Astrocyte (in vitro differentiated cells and primary cell): ENCODE measurements at regions not wholly inside any gene's neighbourhood (a gene's known extent, or its start where the extent isn't known, plus 50 kb on each side); places are given as distances from the start of the nearest gene placed in this dataset.

ENCODE experiments used
- DNase-seq: peaks from one replicate; pipeline ENCODE4 v3.0.0-alpha.2; 2010; ENCODE audit warnings: low read depth
- FAIRE-seq: peaks from 2 replicates; lab custom pipeline; 2011; peaks lifted over from hg19 to GRCh38; lab: Jason Lieb, UNC
- H2AFZ ChIP-seq: 2 replicates; pipeline ENCODE4 v1.6.0; 2012; ENCODE audit warnings: low read depth, low read length, inconsistent platforms
- H3K27ac ChIP-seq: 2 replicates; pipeline ENCODE4 v1.5.1; 2011; ENCODE audit warnings: low read depth, low read length, inconsistent platforms
- H3K27me3 ChIP-seq: 2 replicates; pipeline ENCODE4 v1.6.0; 2011; ENCODE audit warnings: low read length, inconsistent platforms; ENCODE audit not compliant: insufficient read depth
- H3K36me3 ChIP-seq: 2 replicates; pipeline ENCODE4 v1.5.1; 2011; ENCODE audit warnings: low read length, inconsistent platforms; ENCODE audit not compliant: insufficient read depth
- H3K4me1 ChIP-seq: 2 replicates; pipeline ENCODE4 v1.5.1; 2011; ENCODE audit warnings: low read length, inconsistent platforms; ENCODE audit not compliant: insufficient read depth
- H3K4me2 ChIP-seq: 2 replicates; pipeline ENCODE4 v1.6.0; 2012; ENCODE audit warnings: low read length, inconsistent platforms
- H3K4me3 ChIP-seq: 2 replicates; pipeline ENCODE4 v1.5.1; 2011; ENCODE audit warnings: low read depth, mild to moderate bottlenecking, low read length, inconsistent platforms; ENCODE audit not compliant: insufficient read depth
- H3K79me2 ChIP-seq: 2 replicates; pipeline ENCODE4 v1.6.0; 2012; ENCODE audit warnings: mild to moderate bottlenecking, low read length, inconsistent platforms; ENCODE audit not compliant: insufficient read depth
- H3K9ac ChIP-seq: 2 replicates; pipeline ENCODE4 v1.6.0; 2012; ENCODE audit warnings: mild to moderate bottlenecking, low read length, inconsistent platforms
- H3K9me3 ChIP-seq: 2 replicates; pipeline ENCODE4 v1.5.1; 2012; ENCODE audit warnings: low read depth, mild to moderate bottlenecking, low read length, inconsistent platforms; ENCODE audit not compliant: insufficient read depth
- H4K20me1 ChIP-seq: 2 replicates; pipeline ENCODE4 v1.6.0; 2012; ENCODE audit warnings: low read length, inconsistent platforms; ENCODE audit not compliant: insufficient read depth
- H3K27ac Mint-ChIP-seq: one replicate; pipeline ENCODE4 v1.8.0; 2021; ENCODE audit warnings: mild to moderate bottlenecking, mixed read lengths; ENCODE audit not compliant: unreplicated experiment
- H3K27me3 Mint-ChIP-seq: one replicate; pipeline ENCODE4 v1.8.0; 2021; ENCODE audit warnings: low read depth, mixed read lengths; ENCODE audit not compliant: unreplicated experiment
- H3K36me3 Mint-ChIP-seq: one replicate; pipeline ENCODE4 v1.8.0; 2021; ENCODE audit warnings: low read depth, mixed read lengths; ENCODE audit not compliant: unreplicated experiment
- H3K4me1 Mint-ChIP-seq: one replicate; pipeline ENCODE4 v1.8.0; 2021; ENCODE audit warnings: low read depth, mixed read lengths; ENCODE audit not compliant: unreplicated experiment
- H3K4me3 Mint-ChIP-seq: one replicate; pipeline ENCODE4 v1.8.0; 2021; ENCODE audit warnings: mild to moderate bottlenecking, moderate library complexity, mixed read lengths; ENCODE audit not compliant: unreplicated experiment
- H3K9me3 Mint-ChIP-seq: one replicate; pipeline ENCODE4 v1.8.0; 2021; ENCODE audit warnings: mild to moderate bottlenecking, mixed read lengths; ENCODE audit not compliant: unreplicated experiment
- CTCF ChIP-seq: IDR thresholded peaks from 2 replicates; pipeline ENCODE4 v1.5.1; 2011; ENCODE audit warnings: low read depth, mild to moderate bottlenecking, inconsistent platforms, low read length, moderate library complexity; ENCODE audit not compliant: insufficient read depth
- EZH2 ChIP-seq: IDR thresholded peaks from 2 replicates; pipeline ENCODE4 v1.6.1; 2012; ENCODE audit warnings: mild to moderate bottlenecking, low read length, inconsistent platforms; ENCODE audit not compliant: insufficient read depth

DNA sequence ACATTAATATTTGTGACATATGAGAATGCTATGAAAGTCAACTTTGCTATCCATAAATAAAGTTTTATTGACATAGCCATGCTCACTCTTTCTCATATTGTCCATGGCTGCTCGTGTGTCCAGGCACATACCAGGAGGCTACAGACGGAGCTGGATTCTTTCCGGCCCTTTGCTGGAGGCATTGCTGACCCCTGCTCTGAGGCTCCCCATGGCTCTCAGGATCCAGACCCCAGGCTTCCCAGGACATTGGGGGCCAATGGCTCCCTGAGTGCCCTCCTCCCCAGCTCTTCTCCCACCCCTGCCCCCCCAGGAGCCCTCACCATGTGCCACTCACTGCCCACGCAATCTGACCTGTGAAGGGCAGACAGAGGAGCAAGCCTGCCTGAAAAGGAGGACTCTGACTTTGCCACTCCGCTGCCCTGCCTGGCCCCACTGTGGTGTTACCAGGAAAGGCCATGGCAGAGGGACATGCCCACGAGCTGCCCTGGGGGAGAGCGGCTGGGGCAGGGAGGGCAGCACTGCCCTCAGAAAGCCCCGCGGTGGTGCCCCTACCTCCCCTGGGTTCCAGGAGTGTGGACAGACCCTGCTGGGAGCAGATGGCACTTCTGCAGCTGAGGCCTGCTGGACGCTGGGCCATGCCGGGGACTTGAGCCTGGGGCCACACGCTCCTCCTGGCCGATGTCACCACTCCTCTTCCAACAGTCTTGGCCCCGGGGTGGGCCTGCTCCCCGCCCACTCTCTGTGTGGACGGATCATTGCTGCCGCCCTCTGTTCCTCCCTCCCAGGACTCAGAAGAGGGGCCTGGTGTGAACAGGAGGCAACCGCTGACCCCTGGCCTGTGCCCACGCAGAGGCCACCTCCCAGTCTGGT is 97.8 kb upstream of the BHLHE23 start:
- DNase-seq (no peak), FAIRE-seq (no peak)
- TF ChIP-seq CTCF = no peak
- TF ChIP-seq EZH2 = no peak
- H3K36me3 Mint-ChIP-seq = no peaks in the 10 kb centered on the region
- Histone ChIP-seq H3K4me3 (no peak overlapping the region), H3K9ac (no peak overlapping the region), H2AFZ (no peak overlapping the region), H3K9me3 (no peaks in the 10 kb centered on the region), H3K27me3 (peaks cover 7% of the 10 kb centered on the region), H3K79me2 (no peaks in the 10 kb centered on the region), H3K36me3 (no peaks in the 10 kb centered on the region), H3K27ac (no peak overlapping the region), H3K4me2 (no peak overlapping the region), H3K4me1 (peaks cover 6% of the 10 kb centered on the region), H4K20me1 (no peaks in the 10 kb centered on the region)
- H3K4me3 Mint-ChIP-seq = no peak overlapping the region
- H3K9me3 Mint-ChIP-seq = peaks cover 7% of the 10 kb centered on the region
- H3K4me1 Mint-ChIP-seq = no peaks in the 10 kb centered on the region
- no peak overlapping the region for H3K27ac Mint-ChIP-seq
- peaks cover 36% of the 10 kb centered on the region for H3K27me3 Mint-ChIP-seq

DNA sequence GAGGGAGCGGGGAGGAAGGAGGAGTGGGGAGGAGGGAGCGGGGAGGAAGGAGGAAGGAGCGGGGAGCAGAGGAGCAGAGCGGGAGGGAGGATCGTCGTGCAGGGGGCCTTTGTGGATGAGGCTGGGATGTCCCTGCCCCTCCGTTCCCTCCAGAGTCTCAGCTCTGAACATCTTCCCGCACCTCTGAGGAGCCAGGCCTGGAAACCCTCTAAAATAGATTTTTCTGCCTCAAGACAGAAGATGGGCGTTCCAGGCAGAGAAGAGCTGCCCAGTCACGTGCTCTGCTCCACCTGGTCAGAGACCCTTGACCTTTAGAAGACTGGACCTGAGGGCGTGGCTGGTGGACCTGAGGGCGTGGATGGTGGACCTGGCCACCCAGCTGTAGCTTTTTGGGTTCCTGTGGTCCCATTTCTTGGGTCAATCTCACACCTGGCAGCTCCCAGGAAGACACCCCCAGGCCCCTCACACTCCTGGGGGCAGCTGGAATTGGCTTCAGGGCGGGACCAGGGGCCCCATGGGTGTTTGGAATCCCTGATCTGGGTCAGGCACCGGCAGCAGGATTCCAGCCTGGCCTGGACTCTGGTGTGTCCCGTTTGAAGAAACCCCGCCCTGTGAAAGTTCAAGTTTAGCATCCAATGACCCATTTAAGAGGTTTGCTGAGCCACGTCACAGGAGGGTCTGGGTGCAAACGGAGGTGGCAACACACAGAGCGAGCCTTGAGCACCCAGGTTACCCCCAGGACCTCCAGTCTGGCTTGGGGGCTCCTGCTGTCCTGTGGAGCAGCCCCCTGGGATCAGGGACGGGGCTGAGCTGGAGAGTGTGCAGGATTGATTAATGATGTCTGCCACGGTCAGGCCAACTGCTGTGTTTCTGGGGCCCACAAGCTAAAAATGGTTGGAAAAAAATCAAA is 96.9 kb upstream of the BHLHE23 start:
- FAIRE-seq (no peak), DNase-seq (no peak)
- no peaks in the 10 kb centered on the region for H3K9me3 ChIP-seq
- Mint-ChIP-seq H3K36me3 (no peaks in the 10 kb centered on the region), H3K27me3 (peaks cover 34% of the 10 kb centered on the region), H3K27ac (no peak overlapping the region), H3K4me1 (no peaks in the 10 kb centered on the region), H3K9me3 (peaks cover 6% of the 10 kb centered on the region), H3K4me3 (no peak overlapping the region)
- H4K20me1 ChIP-seq = no peaks in the 10 kb centered on the region
- no peak overlapping the region for H2AFZ ChIP-seq
- no peak overlapping the region for H3K9ac ChIP-seq
- H3K27me3 ChIP-seq = peaks cover 7% of the 10 kb centered on the region
- no peak overlapping the region for H3K27ac ChIP-seq
- H3K79me2 ChIP-seq = no peaks in the 10 kb centered on the region
- H3K4me3 ChIP-seq = no peak overlapping the region
- TF ChIP-seq CTCF (no peak), EZH2 (no peak)
- H3K4me2 ChIP-seq = no peak overlapping the region
- peaks cover 6% of the 10 kb centered on the region for H3K4me1 ChIP-seq
- no peaks in the 10 kb centered on the region for H3K36me3 ChIP-seq
